GM23338 (cell line): ENCODE measurements at regions not wholly inside any gene's neighbourhood (a gene's known extent, or its start where the extent isn't known, plus 50 kb on each side); places are given as distances from the start of the nearest gene placed in this dataset.
A peak's percentile ranks its signal among the peaks of the same experiment; 100 is the strongest.

Experiments
- ATAC-seq: fragments of 200-7000 bp; cut with Tn5 transposase; 3 replicates; pipeline ENCODE4 v1.9.1; 2020
- DNase-seq: peaks from one replicate; pipeline ENCODE4 v3.0.0-alpha.2; 2015; ENCODE audit warnings: low spot score
- H2AFZ ChIP-seq: fragments of 200-600 bp; sonication (generic); 2 replicates; pipeline ENCODE4 v1.8.0; 2016; ENCODE audit warnings: antibody characterized with exemption, mild to moderate bottlenecking, moderate library complexity
- H3F3A ChIP-seq: fragments of 200-600 bp; sonication (generic); replicated peaks from 2 replicates; pipeline ENCODE4 v1.8.0; 2017; ENCODE audit warnings: antibody characterized with exemption, mixed run types, low read depth
- H3K27ac ChIP-seq: fragments of 200-600 bp; sonication (generic); 2 replicates; pipeline ENCODE4 v1.6.1; 2016; ENCODE audit warnings: low read depth
- H3K27me3 ChIP-seq: fragments of 200-600 bp; sonication (generic); 2 replicates; pipeline ENCODE4 v1.8.0; 2016; ENCODE audit warnings: mild to moderate bottlenecking, mixed run types, moderate library complexity; ENCODE audit not compliant: insufficient read depth
- H3K36me3 ChIP-seq: fragments of 200-600 bp; sonication (generic); 2 replicates; pipeline ENCODE4 v1.8.0; 2016; ENCODE audit warnings: mild to moderate bottlenecking; ENCODE audit not compliant: insufficient read depth
- H3K4me1 ChIP-seq: fragments of 200-600 bp; sonication (generic); 2 replicates; pipeline ENCODE4 v1.8.0; 2016; ENCODE audit warnings: mild to moderate bottlenecking, moderate library complexity; ENCODE audit not compliant: insufficient read depth
- H3K4me2 ChIP-seq: fragments of 200-600 bp; sonication (generic); 2 replicates; pipeline ENCODE4 v1.7.1; 2017; ENCODE audit warnings: mixed run types
- H3K4me3 ChIP-seq: fragments of 200-600 bp; sonication (generic); 2 replicates; pipeline ENCODE4 v1.6.1; 2016; ENCODE audit warnings: mixed run types
- H3K79me2 ChIP-seq: fragments of 200-600 bp; sonication (generic); replicated peaks from 2 replicates; pipeline ENCODE4 v1.8.0; 2017; ENCODE audit warnings: mild to moderate bottlenecking; ENCODE audit not compliant: insufficient read depth
- H3K9me2 ChIP-seq: fragments of 200-600 bp; sonication (generic); 2 replicates; pipeline ENCODE4 v1.8.0; 2017; ENCODE audit not compliant: insufficient read depth
- H4K20me1 ChIP-seq: fragments of 200-600 bp; sonication (generic); replicated peaks from 2 replicates; pipeline ENCODE4 v1.8.0; 2017; ENCODE audit warnings: mild to moderate bottlenecking; ENCODE audit not compliant: insufficient read depth
- H3K27ac Mint-ChIP-seq: 2 replicates; pipeline ENCODE4 v1.8.0; 2020; ENCODE audit warnings: inconsistent platforms, mild to moderate bottlenecking, moderate library complexity, mixed read lengths
- H3K27me3 Mint-ChIP-seq: 3 replicates; pipeline ENCODE4 v1.8.0; 2022; ENCODE audit warnings: low read depth, mild to moderate bottlenecking, moderate library complexity, mixed read lengths, inconsistent platforms; ENCODE audit not compliant: insufficient read depth, poor library complexity
- H3K36me3 Mint-ChIP-seq: 3 replicates; pipeline ENCODE4 v1.8.0; 2021; ENCODE audit warnings: low read depth, mild to moderate bottlenecking, inconsistent platforms, moderate library complexity, mixed read lengths
- H3K4me1 Mint-ChIP-seq: 3 replicates; pipeline ENCODE4 v1.8.0; 2020; ENCODE audit warnings: mild to moderate bottlenecking, inconsistent platforms, mixed read lengths
- H3K4me3 Mint-ChIP-seq: 3 replicates; pipeline ENCODE4 v1.8.0; 2021; ENCODE audit warnings: moderate library complexity, mild to moderate bottlenecking, inconsistent platforms, mixed read lengths
- H3K9me3 Mint-ChIP-seq: 3 replicates; pipeline ENCODE4 v1.8.0; 2020; ENCODE audit warnings: moderate library complexity, mild to moderate bottlenecking, inconsistent platforms, mixed read lengths
- CREB1 ChIP-seq: fragments of 250-450 bp; sonication (Bioruptor Pico); IDR thresholded peaks from 2 replicates; pipeline ENCODE4 v1.5.0; 2020; ENCODE audit warnings: low read depth, mild to moderate bottlenecking, moderate library complexity
- CTCF ChIP-seq, 2 experiments: fragments of 200-600 bp in 1 of 2; sonication (generic) in 1 of 2; conservative IDR thresholded peaks; 2 replicates each; pipeline versions ENCODE4 v1.5.1 to v1.6.1; 2016 to 2017; ENCODE audit warnings: antibody characterized with exemption in 2 of 2, low read depth in 2 of 2, mild to moderate bottlenecking in 2 of 2, moderate library complexity in 1 of 2
- JUNB ChIP-seq: IDR thresholded peaks from one replicate; pipeline ENCODE4 v1.6.1; 2016; ENCODE audit warnings: antibody characterized with exemption; ENCODE audit not compliant: unreplicated experiment
- NANOG ChIP-seq: IDR thresholded peaks from 2 replicates; pipeline ENCODE4 v1.6.1; 2016; ENCODE audit warnings: antibody characterized with exemption, borderline replicate concordance
- POLR2AphosphoS5 ChIP-seq: IDR thresholded peaks from 2 replicates; pipeline ENCODE4 v1.6.1; 2016; ENCODE audit warnings: antibody characterized with exemption, low read depth
- STAT1 ChIP-seq: IDR thresholded peaks from one replicate; pipeline ENCODE4 v1.6.1; 2016; ENCODE audit warnings: antibody characterized with exemption; ENCODE audit not compliant: unreplicated experiment
- TF ChIP-seq, protein P1 (sequence below): IDR thresholded peaks from 2 replicates; pipeline ENCODE4 v1.6.1; 2016; ENCODE audit warnings: antibody characterized with exemption
- TF ChIP-seq, protein P2 (sequence below): IDR thresholded peaks from one replicate; pipeline ENCODE4 v1.6.1; 2018; ENCODE audit warnings: antibody characterized with exemption; ENCODE audit not compliant: unreplicated experiment
- TF ChIP-seq, protein P3 (sequence below): fragments of 250-450 bp; sonication (Bioruptor Pico); IDR thresholded peaks from 2 replicates; pipeline ENCODE4 v1.5.0; 2020; ENCODE audit warnings: mild to moderate bottlenecking, moderate library complexity

GRCh38 chr17:77443748-77444260 is 303.0 kb downstream of the SEC14L1 start (continued):
- TF ChIP-seq, protein P1, sequence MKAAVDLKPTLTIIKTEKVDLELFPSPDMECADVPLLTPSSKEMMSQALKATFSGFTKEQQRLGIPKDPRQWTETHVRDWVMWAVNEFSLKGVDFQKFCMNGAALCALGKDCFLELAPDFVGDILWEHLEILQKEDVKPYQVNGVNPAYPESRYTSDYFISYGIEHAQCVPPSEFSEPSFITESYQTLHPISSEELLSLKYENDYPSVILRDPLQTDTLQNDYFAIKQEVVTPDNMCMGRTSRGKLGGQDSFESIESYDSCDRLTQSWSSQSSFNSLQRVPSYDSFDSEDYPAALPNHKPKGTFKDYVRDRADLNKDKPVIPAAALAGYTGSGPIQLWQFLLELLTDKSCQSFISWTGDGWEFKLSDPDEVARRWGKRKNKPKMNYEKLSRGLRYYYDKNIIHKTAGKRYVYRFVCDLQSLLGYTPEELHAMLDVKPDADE, result no peak
- TF ChIP-seq CREB1 (no peak), NANOG (no peak), JUNB (no peak)
- TF ChIP-seq, protein P2, sequence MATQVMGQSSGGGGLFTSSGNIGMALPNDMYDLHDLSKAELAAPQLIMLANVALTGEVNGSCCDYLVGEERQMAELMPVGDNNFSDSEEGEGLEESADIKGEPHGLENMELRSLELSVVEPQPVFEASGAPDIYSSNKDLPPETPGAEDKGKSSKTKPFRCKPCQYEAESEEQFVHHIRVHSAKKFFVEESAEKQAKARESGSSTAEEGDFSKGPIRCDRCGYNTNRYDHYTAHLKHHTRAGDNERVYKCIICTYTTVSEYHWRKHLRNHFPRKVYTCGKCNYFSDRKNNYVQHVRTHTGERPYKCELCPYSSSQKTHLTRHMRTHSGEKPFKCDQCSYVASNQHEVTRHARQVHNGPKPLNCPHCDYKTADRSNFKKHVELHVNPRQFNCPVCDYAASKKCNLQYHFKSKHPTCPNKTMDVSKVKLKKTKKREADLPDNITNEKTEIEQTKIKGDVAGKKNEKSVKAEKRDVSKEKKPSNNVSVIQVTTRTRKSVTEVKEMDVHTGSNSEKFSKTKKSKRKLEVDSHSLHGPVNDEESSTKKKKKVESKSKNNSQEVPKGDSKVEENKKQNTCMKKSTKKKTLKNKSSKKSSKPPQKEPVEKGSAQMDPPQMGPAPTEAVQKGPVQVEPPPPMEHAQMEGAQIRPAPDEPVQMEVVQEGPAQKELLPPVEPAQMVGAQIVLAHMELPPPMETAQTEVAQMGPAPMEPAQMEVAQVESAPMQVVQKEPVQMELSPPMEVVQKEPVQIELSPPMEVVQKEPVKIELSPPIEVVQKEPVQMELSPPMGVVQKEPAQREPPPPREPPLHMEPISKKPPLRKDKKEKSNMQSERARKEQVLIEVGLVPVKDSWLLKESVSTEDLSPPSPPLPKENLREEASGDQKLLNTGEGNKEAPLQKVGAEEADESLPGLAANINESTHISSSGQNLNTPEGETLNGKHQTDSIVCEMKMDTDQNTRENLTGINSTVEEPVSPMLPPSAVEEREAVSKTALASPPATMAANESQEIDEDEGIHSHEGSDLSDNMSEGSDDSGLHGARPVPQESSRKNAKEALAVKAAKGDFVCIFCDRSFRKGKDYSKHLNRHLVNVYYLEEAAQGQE, result no peak

DNA sequence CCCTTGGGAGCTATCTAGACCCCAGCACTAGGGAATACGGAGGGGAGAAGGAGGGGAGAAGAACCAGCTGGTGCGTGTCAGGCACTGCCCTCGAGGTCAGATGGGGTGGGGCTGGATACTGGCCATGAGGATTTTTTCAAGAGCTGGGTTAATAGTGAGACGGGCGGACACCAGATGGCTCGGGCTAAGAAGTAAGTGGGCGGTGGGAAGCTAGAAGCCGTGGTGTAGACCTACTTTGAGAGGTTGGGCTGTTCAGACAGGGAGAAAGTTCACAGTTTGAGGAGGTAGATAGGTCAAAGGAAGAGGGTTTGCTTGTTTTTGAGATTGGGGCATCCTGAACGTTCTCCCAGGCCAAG is 303.8 kb downstream of the SEC14L1 start:
- Mint-ChIP-seq H3K27me3 (peaks cover 19% of the 10 kb centered on the region), H3K9me3 (no peaks in the 10 kb centered on the region), H3K4me1 (peaks cover 34% of the 10 kb centered on the region), H3K27ac (peak overlapping the region; percentile 1; the same call in 1 of the 2 replicates), H3K4me3 (no peak overlapping the region), H3K36me3 (no peaks in the 10 kb centered on the region; the same call in 2 of the 3 replicates)
- DNase-seq (no peak), ATAC-seq (no peak)
- Histone ChIP-seq H3K27me3 (no peaks in the 10 kb centered on the region), H2AFZ (no peak overlapping the region), H3K4me3 (no peak overlapping the region), H3K27ac (no peak overlapping the region), H3K9me2 (no peaks in the 10 kb centered on the region), H3F3A (no peaks in the 10 kb centered on the region), H3K4me2 (no peak overlapping the region), H3K79me2 (peaks cover 52% of the 10 kb centered on the region), H4K20me1 (peaks cover 4% of the 10 kb centered on the region; the same call in 1 of the 2 replicates), H3K36me3 (no peaks in the 10 kb centered on the region), H3K4me1 (peaks cover 4% of the 10 kb centered on the region; the same call in 1 of the 2 replicates)
- TF ChIP-seq, protein P3, sequence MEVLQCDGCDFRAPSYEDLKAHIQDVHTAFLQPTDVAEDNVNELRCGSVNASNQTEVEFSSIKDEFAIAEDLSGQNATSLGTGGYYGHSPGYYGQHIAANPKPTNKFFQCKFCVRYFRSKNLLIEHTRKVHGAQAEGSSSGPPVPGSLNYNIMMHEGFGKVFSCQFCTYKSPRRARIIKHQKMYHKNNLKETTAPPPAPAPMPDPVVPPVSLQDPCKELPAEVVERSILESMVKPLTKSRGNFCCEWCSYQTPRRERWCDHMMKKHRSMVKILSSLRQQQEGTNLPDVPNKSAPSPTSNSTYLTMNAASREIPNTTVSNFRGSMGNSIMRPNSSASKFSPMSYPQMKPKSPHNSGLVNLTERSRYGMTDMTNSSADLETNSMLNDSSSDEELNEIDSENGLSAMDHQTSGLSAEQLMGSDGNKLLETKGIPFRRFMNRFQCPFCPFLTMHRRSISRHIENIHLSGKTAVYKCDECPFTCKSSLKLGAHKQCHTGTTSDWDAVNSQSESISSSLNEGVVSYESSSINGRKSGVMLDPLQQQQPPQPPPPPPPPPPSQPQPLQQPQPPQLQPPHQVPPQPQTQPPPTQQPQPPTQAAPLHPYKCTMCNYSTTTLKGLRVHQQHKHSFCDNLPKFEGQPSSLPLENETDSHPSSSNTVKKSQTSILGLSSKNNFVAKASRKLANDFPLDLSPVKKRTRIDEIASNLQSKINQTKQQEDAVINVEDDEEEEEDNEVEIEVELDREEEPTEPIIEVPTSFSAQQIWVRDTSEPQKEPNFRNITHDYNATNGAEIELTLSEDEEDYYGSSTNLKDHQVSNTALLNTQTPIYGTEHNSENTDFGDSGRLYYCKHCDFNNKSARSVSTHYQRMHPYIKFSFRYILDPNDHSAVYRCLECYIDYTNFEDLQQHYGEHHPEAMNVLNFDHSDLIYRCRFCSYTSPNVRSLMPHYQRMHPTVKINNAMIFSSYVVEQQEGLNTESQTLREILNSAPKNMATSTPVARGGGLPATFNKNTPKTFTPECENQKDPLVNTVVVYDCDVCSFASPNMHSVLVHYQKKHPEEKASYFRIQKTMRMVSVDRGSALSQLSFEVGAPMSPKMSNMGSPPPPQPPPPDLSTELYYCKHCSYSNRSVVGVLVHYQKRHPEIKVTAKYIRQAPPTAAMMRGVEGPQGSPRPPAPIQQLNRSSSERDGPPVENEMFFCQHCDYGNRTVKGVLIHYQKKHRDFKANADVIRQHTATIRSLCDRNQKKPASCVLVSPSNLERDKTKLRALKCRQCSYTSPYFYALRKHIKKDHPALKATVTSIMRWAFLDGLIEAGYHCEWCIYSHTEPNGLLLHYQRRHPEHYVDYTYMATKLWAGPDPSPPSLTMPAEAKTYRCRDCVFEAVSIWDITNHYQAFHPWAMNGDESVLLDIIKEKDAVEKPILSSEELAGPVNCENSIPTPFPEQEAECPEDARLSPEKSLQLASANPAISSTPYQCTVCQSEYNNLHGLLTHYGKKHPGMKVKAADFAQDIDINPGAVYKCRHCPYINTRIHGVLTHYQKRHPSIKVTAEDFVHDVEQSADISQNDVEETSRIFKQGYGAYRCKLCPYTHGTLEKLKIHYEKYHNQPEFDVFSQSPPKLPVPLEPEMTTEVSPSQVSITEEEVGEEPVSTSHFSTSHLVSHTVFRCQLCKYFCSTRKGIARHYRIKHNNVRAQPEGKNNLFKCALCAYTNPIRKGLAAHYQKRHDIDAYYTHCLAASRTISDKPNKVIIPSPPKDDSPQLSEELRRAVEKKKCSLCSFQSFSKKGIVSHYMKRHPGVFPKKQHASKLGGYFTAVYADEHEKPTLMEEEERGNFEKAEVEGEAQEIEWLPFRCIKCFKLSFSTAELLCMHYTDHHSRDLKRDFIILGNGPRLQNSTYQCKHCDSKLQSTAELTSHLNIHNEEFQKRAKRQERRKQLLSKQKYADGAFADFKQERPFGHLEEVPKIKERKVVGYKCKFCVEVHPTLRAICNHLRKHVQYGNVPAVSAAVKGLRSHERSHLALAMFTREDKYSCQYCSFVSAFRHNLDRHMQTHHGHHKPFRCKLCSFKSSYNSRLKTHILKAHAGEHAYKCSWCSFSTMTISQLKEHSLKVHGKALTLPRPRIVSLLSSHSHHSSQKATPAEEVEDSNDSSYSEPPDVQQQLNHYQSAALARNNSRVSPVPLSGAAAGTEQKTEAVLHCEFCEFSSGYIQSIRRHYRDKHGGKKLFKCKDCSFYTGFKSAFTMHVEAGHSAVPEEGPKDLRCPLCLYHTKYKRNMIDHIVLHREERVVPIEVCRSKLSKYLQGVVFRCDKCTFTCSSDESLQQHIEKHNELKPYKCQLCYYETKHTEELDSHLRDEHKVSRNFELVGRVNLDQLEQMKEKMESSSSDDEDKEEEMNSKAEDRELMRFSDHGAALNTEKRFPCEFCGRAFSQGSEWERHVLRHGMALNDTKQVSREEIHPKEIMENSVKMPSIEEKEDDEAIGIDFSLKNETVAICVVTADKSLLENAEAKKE, result no peak
- TF ChIP-seq STAT1 (no peak), CTCF (conservative IDR thresholded peaks at IDR 0.05; ENCODE audit: low read depth in 2 of 2) (no peak), POLR2AphosphoS5 (no peak)
- TF ChIP-seq, protein P1, result no peak
